Epithelial cell of esophagus (primary cell): ENCODE measurements at regions not wholly inside any gene's neighbourhood (a gene's known extent, or its start where the extent isn't known, plus 50 kb on each side); places are given as distances from the start of the nearest gene placed in this dataset.

Experiments used
- DNase-seq: peaks from one replicate; pipeline ENCODE4 v3.0.0; 2010; ENCODE audit warnings: low read depth
- H3K4me3 ChIP-seq: 2 replicates; pipeline ENCODE4 v1.5.1; 2011; ENCODE audit warnings: mild to moderate bottlenecking, low read length, control low read depth
- TF ChIP-seq, protein P1 (sequence below): IDR thresholded peaks from 2 replicates; pipeline ENCODE4 v1.5.1; 2011; ENCODE audit warnings: low read depth, mild to moderate bottlenecking, low read length, control low read depth, inconsistent platforms; ENCODE audit not compliant: insufficient read depth; ENCODE audit errors: missing control alignments

DNA sequence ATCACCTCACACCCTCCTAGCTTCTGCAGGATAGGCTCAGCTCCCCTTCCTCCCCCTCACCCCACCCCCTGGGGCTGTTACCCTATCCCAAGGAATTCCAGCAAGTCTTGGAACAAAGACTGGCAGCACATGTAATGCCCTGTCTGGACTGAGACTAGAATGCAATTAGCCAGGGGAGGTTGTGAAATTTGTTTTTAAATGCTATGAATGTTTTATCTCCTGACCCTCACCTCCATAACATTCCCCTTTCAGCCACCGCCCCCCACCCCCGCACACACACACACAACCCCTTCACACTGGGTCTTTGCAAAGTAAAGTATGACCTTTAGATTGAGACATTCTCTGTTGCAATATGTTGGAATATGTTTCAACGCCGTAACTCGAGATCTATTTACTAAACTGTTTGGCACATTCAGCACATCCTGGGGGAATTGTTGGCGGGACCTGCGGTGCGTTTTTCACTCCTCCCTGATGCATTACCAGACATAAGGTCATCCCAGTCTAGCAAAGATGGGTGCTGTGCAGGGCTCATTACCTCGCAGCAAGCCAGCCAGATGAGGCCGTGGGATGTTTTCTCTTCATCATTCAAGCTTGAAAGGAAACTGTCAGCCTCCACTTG, 290.7 kb upstream of the SLC14A2 start:
- TF ChIP-seq, protein P1, sequence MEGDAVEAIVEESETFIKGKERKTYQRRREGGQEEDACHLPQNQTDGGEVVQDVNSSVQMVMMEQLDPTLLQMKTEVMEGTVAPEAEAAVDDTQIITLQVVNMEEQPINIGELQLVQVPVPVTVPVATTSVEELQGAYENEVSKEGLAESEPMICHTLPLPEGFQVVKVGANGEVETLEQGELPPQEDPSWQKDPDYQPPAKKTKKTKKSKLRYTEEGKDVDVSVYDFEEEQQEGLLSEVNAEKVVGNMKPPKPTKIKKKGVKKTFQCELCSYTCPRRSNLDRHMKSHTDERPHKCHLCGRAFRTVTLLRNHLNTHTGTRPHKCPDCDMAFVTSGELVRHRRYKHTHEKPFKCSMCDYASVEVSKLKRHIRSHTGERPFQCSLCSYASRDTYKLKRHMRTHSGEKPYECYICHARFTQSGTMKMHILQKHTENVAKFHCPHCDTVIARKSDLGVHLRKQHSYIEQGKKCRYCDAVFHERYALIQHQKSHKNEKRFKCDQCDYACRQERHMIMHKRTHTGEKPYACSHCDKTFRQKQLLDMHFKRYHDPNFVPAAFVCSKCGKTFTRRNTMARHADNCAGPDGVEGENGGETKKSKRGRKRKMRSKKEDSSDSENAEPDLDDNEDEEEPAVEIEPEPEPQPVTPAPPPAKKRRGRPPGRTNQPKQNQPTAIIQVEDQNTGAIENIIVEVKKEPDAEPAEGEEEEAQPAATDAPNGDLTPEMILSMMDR = no peak
- H3K4me3 ChIP-seq = no peak overlapping the region
- DNase-seq = peak; percentile 80

DNA sequence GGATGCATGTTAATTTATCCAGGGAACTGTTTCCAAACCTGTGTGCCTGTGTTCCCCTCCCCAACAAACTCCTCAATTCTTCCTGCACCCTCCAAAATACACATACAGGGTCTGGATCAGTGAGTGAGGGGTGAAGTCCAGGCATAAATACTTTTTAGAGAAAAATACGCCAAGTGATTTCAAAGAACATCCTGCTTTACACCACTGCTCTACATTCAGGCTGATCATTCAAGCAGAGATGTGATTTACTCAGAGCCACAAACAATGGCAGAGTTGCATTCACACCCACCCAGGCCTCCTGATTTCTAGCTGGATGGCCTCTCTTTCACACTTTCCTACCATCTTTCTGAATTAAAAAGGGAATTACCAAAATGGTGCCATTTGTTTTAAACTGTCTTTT, 289.5 kb upstream of the SLC14A2 start:
- H3K4me3 ChIP-seq = no peak overlapping the region
- TF ChIP-seq, protein P1 = no peak
- no peak for DNase-seq

DNA sequence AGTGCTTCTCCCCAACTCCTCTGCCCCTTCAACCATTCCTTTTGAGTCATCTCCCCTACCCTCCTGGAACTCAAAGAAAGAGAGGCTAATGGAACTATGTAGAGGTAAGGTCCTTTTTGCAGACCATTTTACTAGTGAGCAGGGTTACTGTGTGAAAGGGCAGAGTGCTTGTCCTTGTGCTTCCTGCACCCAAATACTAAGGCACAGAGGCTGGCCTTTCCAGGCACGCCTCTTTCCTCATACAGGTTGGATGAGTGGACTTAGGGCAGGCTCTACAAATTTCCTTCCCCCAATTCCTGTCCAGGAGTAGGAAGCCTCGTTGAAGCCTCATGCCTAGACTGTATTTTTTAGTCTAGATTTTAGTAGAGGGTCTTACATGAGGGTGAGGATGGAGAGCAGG, 288.8 kb upstream of the SLC14A2 start:
- H3K4me3 ChIP-seq = no peak overlapping the region
- TF ChIP-seq, protein P1 = no peak
- DNase-seq = no peak

DNA sequence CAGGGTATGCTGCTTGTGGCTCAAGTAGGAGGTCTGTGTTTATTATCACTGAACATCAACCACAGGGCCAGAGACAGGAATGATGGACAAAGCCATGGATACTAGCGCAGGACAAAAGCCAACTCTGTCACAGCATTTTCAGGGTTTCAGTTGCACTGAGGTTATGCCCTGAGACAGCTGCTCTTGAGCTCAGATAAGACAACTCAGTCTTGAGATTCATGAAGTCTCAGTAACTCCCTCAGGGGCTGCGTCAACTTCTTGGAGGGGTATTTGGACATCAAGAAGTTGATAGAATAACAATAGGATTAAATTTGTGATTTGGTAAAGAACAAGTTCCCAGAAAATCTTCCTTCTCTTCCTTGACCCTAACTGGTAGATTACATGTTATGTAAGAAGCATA, 287.0 kb upstream of the SLC14A2 start:
- TF ChIP-seq, protein P1 = no peak
- no peak overlapping the region for H3K4me3 ChIP-seq

DNA sequence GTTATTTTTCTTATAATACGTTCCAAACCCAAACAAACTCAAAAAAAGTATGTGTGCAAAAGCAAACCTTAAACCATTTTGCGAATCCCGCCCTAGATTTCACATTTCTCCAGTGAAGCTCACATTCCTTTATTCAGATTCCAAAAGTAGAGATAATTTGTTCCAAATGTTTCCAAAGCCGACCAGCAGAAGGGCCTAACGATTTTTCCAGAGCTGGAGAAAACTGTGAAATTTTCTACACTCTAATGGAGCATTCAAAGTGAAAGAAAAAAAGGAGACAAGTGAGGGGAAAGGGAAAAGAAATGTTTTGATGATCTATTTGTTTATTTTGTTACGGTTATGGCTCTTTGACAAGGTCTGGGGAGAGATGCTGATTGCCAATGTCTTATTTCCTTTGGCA, 286.5 kb upstream of the SLC14A2 start:
- TF ChIP-seq, protein P1 = no peak
- H3K4me3 ChIP-seq = no peak overlapping the region
- no peak for DNase-seq

More for the DNA sequence above, 287.0 kb upstream of the SLC14A2 start:
- no peak for DNase-seq

DNA sequence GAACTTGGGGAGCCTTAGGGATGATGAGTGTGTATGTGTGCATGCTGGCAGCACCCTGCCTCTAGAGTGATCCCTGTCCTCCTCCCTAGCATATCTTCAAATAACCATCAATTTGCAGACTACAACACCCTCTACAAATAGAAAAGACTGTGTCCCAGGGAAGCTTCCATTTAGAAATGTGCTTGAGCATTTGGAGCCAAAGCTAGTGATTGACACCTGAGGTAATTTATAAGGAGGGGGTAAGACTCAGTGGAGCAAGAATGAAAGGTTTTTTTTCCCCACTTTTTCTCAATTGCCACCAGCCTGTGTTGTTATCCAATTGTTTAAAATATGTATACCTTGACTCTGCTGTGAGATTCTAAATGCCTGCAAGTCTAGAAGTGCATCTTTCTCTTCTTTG, 286.0 kb upstream of the SLC14A2 start:
- DNase-seq = no peak
- no peak overlapping the region for H3K4me3 ChIP-seq
- TF ChIP-seq, protein P1 = no peak

DNA sequence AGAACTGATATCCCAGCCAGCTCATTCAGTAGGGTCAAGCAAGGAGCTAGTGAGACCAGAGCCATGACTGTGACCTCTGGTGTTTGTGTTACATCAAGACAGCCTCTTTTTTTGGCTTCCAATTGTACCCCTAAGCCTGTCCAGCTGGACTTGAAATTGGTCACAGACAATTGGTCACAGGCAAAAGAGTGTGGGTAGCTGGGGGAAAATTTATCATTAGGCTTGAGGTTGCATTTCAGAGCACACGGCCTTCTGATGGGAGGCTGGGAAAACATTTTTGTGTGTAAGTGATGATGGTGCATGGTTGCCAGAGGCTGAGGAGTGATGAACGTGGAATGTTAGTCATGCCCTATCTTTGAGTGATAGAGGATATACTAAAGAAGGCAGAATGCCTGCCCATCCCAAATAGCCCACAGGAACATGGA, 285.1 kb upstream of the SLC14A2 start:
- TF ChIP-seq, protein P1 = no peak
- H3K4me3 ChIP-seq = no peak overlapping the region
- no peak for DNase-seq
